OCI-LY3 (cell line): ENCODE measurements at regions not wholly inside any gene's neighbourhood (a gene's known extent, or its start where the extent isn't known, plus 50 kb on each side); places are given as distances from the start of the nearest gene placed in this dataset.

Experiments used
- H2AFZ ChIP-seq: fragments of 200-600, 300-600 bp; shearing (Covaris generic); 2 replicates; pipeline ENCODE4 v1.6.0; 2014; ENCODE audit warnings: antibody characterized with exemption, low read depth, low read length
- H3K27ac ChIP-seq: fragments of 200-600, 300-600 bp; sonication (generic); 2 replicates; pipeline ENCODE4 v1.5.1; 2014; ENCODE audit warnings: mild to moderate bottlenecking, low read length, moderate library complexity, mixed read lengths
- H3K27me3 ChIP-seq: fragments of 200-600, 300-600 bp; sonication (generic); 2 replicates; pipeline ENCODE4 v1.6.1; 2014; ENCODE audit warnings: low read depth, low read length, mixed read lengths
- H3K36me3 ChIP-seq: fragments of 200-600, 300-600 bp; sonication (generic); replicated peaks from 2 replicates; pipeline ENCODE3; 2014; ENCODE audit warnings: low read depth, low read length, mixed read lengths
- H3K4me1 ChIP-seq: fragments of 300-600, 200-600 bp; sonication (generic); 2 replicates; pipeline ENCODE4 v1.6.1; 2014; ENCODE audit warnings: low read length, mixed read lengths
- H3K4me2 ChIP-seq: fragments of 200-600, 300-600 bp; sonication (generic); 2 replicates; pipeline ENCODE4 v1.6.1; 2014; ENCODE audit warnings: low read length, mixed read lengths
- H3K4me3 ChIP-seq: fragments of 300-600, 200-600 bp; sonication (generic); 2 replicates; pipeline ENCODE4 v1.5.1; 2014; ENCODE audit warnings: antibody characterized with exemption, mild to moderate bottlenecking, low read length, moderate library complexity
- H3K79me2 ChIP-seq: fragments of 300-600, 200-600 bp; shearing (Covaris generic); 2 replicates; pipeline ENCODE4 v1.6.1; 2014; ENCODE audit warnings: mild to moderate bottlenecking, low read length, mixed read lengths
- H3K9ac ChIP-seq: fragments of 300-600, 200-600 bp; shearing (Covaris generic); 2 replicates; pipeline ENCODE4 v1.6.0; 2014; ENCODE audit warnings: mild to moderate bottlenecking, low read length, moderate library complexity
- H3K9me3 ChIP-seq: fragments of 200-600, 300-600 bp; shearing (Covaris generic); 2 replicates; pipeline ENCODE4 v1.6.1; 2014; ENCODE audit warnings: low read length, mixed read lengths; ENCODE audit not compliant: insufficient read depth
- H4K20me1 ChIP-seq: fragments of 200-600, 300-600 bp; sonication (generic); 2 replicates; pipeline ENCODE4 v1.6.1; 2016; ENCODE audit warnings: low read length, mixed read lengths; ENCODE audit not compliant: insufficient read depth
- EZH2phosphoT487 ChIP-seq: fragments of 200-600 bp; shearing (Covaris generic); IDR thresholded peaks from 2 replicates; pipeline ENCODE4 v1.6.1; 2018; ENCODE audit warnings: antibody characterized with exemption, mixed run types, low read depth
- TF ChIP-seq, protein P1 (sequence below): fragments of 200-600, 300-600 bp; sonication (generic); IDR thresholded peaks from 2 replicates; pipeline ENCODE4 v1.5.1; 2014; ENCODE audit warnings: antibody characterized with exemption, low read length, low read depth

- TF ChIP-seq EZH2phosphoT487 = no peak
- TF ChIP-seq, protein P1, sequence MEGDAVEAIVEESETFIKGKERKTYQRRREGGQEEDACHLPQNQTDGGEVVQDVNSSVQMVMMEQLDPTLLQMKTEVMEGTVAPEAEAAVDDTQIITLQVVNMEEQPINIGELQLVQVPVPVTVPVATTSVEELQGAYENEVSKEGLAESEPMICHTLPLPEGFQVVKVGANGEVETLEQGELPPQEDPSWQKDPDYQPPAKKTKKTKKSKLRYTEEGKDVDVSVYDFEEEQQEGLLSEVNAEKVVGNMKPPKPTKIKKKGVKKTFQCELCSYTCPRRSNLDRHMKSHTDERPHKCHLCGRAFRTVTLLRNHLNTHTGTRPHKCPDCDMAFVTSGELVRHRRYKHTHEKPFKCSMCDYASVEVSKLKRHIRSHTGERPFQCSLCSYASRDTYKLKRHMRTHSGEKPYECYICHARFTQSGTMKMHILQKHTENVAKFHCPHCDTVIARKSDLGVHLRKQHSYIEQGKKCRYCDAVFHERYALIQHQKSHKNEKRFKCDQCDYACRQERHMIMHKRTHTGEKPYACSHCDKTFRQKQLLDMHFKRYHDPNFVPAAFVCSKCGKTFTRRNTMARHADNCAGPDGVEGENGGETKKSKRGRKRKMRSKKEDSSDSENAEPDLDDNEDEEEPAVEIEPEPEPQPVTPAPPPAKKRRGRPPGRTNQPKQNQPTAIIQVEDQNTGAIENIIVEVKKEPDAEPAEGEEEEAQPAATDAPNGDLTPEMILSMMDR = no peak
- no peak overlapping the region for H3K9ac ChIP-seq
- no peak overlapping the region for H2AFZ ChIP-seq
- H3K4me1 ChIP-seq = peaks cover 8% of the 10 kb centered on the region
- H3K27ac ChIP-seq = no peak overlapping the region
- no peaks in the 10 kb centered on the region for H3K27me3 ChIP-seq
- no peak overlapping the region for H3K4me2 ChIP-seq
- no peaks in the 10 kb centered on the region for H3K36me3 ChIP-seq
- no peak overlapping the region for H3K4me3 ChIP-seq
- H3K79me2 ChIP-seq = no peaks in the 10 kb centered on the region
- H4K20me1 ChIP-seq = no peaks in the 10 kb centered on the region
- H3K9me3 ChIP-seq = no peaks in the 10 kb centered on the region
Observed at GRCh38 chr6:137759624-137760023, 107.4 kb upstream of the TNFAIP3 start.

- no peak overlapping the region for H3K27ac ChIP-seq
- H3K4me2 ChIP-seq = no peak overlapping the region
- no peaks in the 10 kb centered on the region for H3K27me3 ChIP-seq
- H3K4me1 ChIP-seq = no peaks in the 10 kb centered on the region
- H4K20me1 ChIP-seq = no peaks in the 10 kb centered on the region
- no peak overlapping the region for H3K4me3 ChIP-seq
- H3K36me3 ChIP-seq = no peaks in the 10 kb centered on the region
- H2AFZ ChIP-seq = no peak overlapping the region
- no peak for TF ChIP-seq EZH2phosphoT487
- TF ChIP-seq, protein P1 = no peak
- H3K9me3 ChIP-seq = no peaks in the 10 kb centered on the region
- H3K9ac ChIP-seq = no peak overlapping the region
- H3K79me2 ChIP-seq = no peaks in the 10 kb centered on the region
Observed at GRCh38 chr6:137761072-137761471, 106.0 kb upstream of the TNFAIP3 start.

GRCh38 chr6:137761487-137761886, 105.6 kb upstream of the TNFAIP3 start:
- H4K20me1 ChIP-seq = no peaks in the 10 kb centered on the region
- H3K36me3 ChIP-seq = no peaks in the 10 kb centered on the region
- H3K4me2 ChIP-seq = no peak overlapping the region
- no peak overlapping the region for H2AFZ ChIP-seq
- no peaks in the 10 kb centered on the region for H3K27me3 ChIP-seq
- no peak overlapping the region for H3K4me3 ChIP-seq
- H3K79me2 ChIP-seq = no peaks in the 10 kb centered on the region
- H3K9ac ChIP-seq = no peak overlapping the region
- no peaks in the 10 kb centered on the region for H3K4me1 ChIP-seq
- TF ChIP-seq EZH2phosphoT487 = no peak
- TF ChIP-seq, protein P1 = no peak
- no peak overlapping the region for H3K27ac ChIP-seq
- no peaks in the 10 kb centered on the region for H3K9me3 ChIP-seq

GRCh38 chr6:137762168-137763090, 104.6 kb upstream of the TNFAIP3 start:
- no peak overlapping the region for H3K9ac ChIP-seq
- no peak overlapping the region for H3K4me3 ChIP-seq
- no peak overlapping the region for H3K27ac ChIP-seq
- H3K36me3 ChIP-seq = no peaks in the 10 kb centered on the region
- H4K20me1 ChIP-seq = no peaks in the 10 kb centered on the region
- H3K9me3 ChIP-seq = no peaks in the 10 kb centered on the region
- no peak overlapping the region for H2AFZ ChIP-seq
- TF ChIP-seq EZH2phosphoT487 = no peak
- TF ChIP-seq, protein P1 = no peak
- no peak overlapping the region for H3K4me2 ChIP-seq
- H3K27me3 ChIP-seq = no peaks in the 10 kb centered on the region
- no peaks in the 10 kb centered on the region for H3K4me1 ChIP-seq
- H3K79me2 ChIP-seq = no peaks in the 10 kb centered on the region
